OCI-LY7 (cell line): ENCODE measurements at regions not wholly inside any gene's neighbourhood (a gene's known extent, or its start where the extent isn't known, plus 50 kb on each side); places are given as distances from the start of the nearest gene placed in this dataset.

Experiments
- BruUV-seq: library from RNA; stranded (reverse); fragments of 400-500 nt; replicated peaks from 2 replicates; lab custom pipeline; 2021; lab: Mats Ljungman, UMichigan
- CTCF ChIA-PET: fragments of 300-600 bp; sonication (Branson Sonifier 250); formaldehyde crosslinking; loops from one replicate; lab custom pipeline; 2022; ENCODE audit warnings: antibody characterized with exemption; ENCODE audit not compliant: unreplicated experiment; lab: Charles Lee
- POLR2A ChIA-PET: fragments of 300-600 bp; sonication (Branson Sonifier 250); formaldehyde crosslinking; loops from one replicate; lab custom pipeline; 2022; ENCODE audit warnings: antibody characterized with exemption; lab: Charles Lee
- DNase-seq: peaks from one replicate; pipeline ENCODE4 v3.0.0-alpha.2; 2015; ENCODE audit warnings: low spot score
- H2AFZ ChIP-seq: fragments of 200-600 bp; sonication (generic), shearing (Covaris generic); 2 replicates; pipeline ENCODE4 v1.6.1; 2014; ENCODE audit warnings: mild to moderate bottlenecking, antibody characterized with exemption, low read length, moderate library complexity
- H3K27ac ChIP-seq: fragments of 200-600 bp; sonication (generic); 2 replicates; pipeline ENCODE4 v1.5.1; 2014; ENCODE audit warnings: mixed run types, low read depth, mild to moderate bottlenecking, moderate library complexity, low read length, inconsistent platforms; ENCODE audit not compliant: poor library complexity, severe bottlenecking
- H3K36me3 ChIP-seq: fragments of 200-600 bp; sonication (generic); 2 replicates; pipeline ENCODE4 v1.6.1; 2014; ENCODE audit warnings: mild to moderate bottlenecking, antibody characterized with exemption, low read length, moderate library complexity, mixed read lengths; ENCODE audit not compliant: insufficient read depth
- H3K4me1 ChIP-seq: fragments of 200-600 bp; sonication (generic); 2 replicates; pipeline ENCODE4 v1.5.1; 2014; ENCODE audit warnings: mild to moderate bottlenecking, low read length; ENCODE audit not compliant: insufficient read depth, poor library complexity, severe bottlenecking
- H3K4me2 ChIP-seq: fragments of 200-600 bp; sonication (generic); 2 replicates; pipeline ENCODE4 v1.6.1; 2014; ENCODE audit warnings: mild to moderate bottlenecking, low read length
- H3K4me3 ChIP-seq: fragments of 200-600 bp; sonication (generic); 2 replicates; pipeline ENCODE4 v1.5.1; 2014; ENCODE audit warnings: mild to moderate bottlenecking, low read depth, low read length; ENCODE audit not compliant: poor library complexity, severe bottlenecking
- H3K79me2 ChIP-seq: fragments of 200-600 bp; sonication (generic); 2 replicates; pipeline ENCODE4 v1.6.1; 2016; ENCODE audit warnings: low read depth, mild to moderate bottlenecking, low read length, moderate library complexity, mixed read lengths; ENCODE audit not compliant: insufficient read depth
- H3K9me2 ChIP-seq: fragments of 200-600 bp; sonication (generic); 2 replicates; pipeline ENCODE4 v1.6.1; 2016; ENCODE audit warnings: mild to moderate bottlenecking, low read length, mixed read lengths; ENCODE audit not compliant: insufficient read depth
- H3K9me3 ChIP-seq: fragments of 200-600 bp; sonication (generic); 2 replicates; pipeline ENCODE4 v1.6.1; 2014; ENCODE audit warnings: mild to moderate bottlenecking, mixed run types, low read length, mixed read lengths
- H4K20me1 ChIP-seq: fragments of 200-600 bp; sonication (generic); 2 replicates; pipeline ENCODE4 v1.6.1; 2014; ENCODE audit warnings: mild to moderate bottlenecking, antibody characterized with exemption, low read length, moderate library complexity, mixed read lengths; ENCODE audit not compliant: insufficient read depth
- CTCF ChIP-seq: fragments of 200-600 bp; sonication (generic); conservative IDR thresholded peaks from 2 replicates; pipeline ENCODE4 v1.5.1; 2014; ENCODE audit warnings: mild to moderate bottlenecking, antibody characterized with exemption, low read length, moderate library complexity, mixed read lengths
- EZH2phosphoT487 ChIP-seq: fragments of 200-600 bp; sonication (generic); IDR thresholded peaks from 2 replicates; pipeline ENCODE4 v1.6.1; 2018; ENCODE audit warnings: low read depth, borderline replicate concordance, mild to moderate bottlenecking, mixed run types, antibody characterized with exemption, low read length, moderate library complexity, mixed read lengths
- intact Hi-C: fragments of 100-400 bp; cut with micrococcal nuclease; formaldehyde crosslinking; loops from one replicate; pipeline ENCODE4 v1.10.0; 2022; ENCODE audit not compliant: unreplicated experiment

- BruUV-seq, result no TSS peak
- no peak overlapping the region for H2AFZ ChIP-seq
- H3K79me2 ChIP-seq, result no peaks in the 10 kb centered on the region
- DNase-seq, result no peak
- ChIA-PET POLR2A (interaction anchor here (0.5 kb wide), 1 partner anchor 306 kb away, joined by 3 read pairs; no protein-coding TSS in a partner anchor), CTCF (no interaction called here)
- H3K9me3 ChIP-seq, result no peaks in the 10 kb centered on the region
- H3K4me1 ChIP-seq, result no peaks in the 10 kb centered on the region
- no peak for TF ChIP-seq CTCF
- no peaks in the 10 kb centered on the region for H3K36me3 ChIP-seq
- no peaks in the 10 kb centered on the region for H3K9me2 ChIP-seq
- no peak overlapping the region for H3K4me3 ChIP-seq
- intact Hi-C loops, result no loop called here
- H3K27ac ChIP-seq, result no peak overlapping the region
- no peak overlapping the region for H3K4me2 ChIP-seq
- no peaks in the 10 kb centered on the region for H4K20me1 ChIP-seq
These were observed 77.2 kb upstream of the RAI14 start for GRCh38 chr5:34578962-34579361.

DNA sequence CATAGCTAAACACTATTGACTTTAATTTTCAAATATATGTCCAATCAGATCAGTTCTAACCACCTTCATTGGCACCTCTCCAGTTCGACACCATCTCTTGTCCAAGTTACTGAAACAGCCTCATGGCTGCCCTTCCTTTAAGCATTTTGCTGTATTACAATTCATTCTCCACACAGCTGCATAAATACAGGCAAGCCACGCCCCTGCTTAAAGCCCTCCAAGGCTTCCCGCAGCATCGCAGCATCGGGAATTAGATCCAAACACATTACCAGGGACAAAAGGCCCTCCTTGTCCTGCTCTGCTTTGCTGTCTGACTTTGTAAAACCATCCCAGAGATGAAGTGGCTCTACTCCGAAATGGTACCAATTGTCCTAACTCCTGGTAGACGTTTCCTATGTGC, 75.1 kb upstream of the RAI14 start:
- TF ChIP-seq CTCF (no peak), EZH2phosphoT487 (no peak)
- H3K9me2 ChIP-seq, result no peaks in the 10 kb centered on the region
- DNase-seq, result no peak
- no peaks in the 10 kb centered on the region for H3K9me3 ChIP-seq
- no peaks in the 10 kb centered on the region for H3K36me3 ChIP-seq
- CTCF ChIA-PET, result no interaction called here
- no peak overlapping the region for H3K4me3 ChIP-seq
- intact Hi-C loops, result no loop called here
- H3K4me2 ChIP-seq, result no peak overlapping the region
- POLR2A ChIA-PET, result no interaction called here
- no peaks in the 10 kb centered on the region for H3K79me2 ChIP-seq
- no peaks in the 10 kb centered on the region for H3K4me1 ChIP-seq
- no peak overlapping the region for H3K27ac ChIP-seq
- no TSS peak for BruUV-seq
- no peaks in the 10 kb centered on the region for H4K20me1 ChIP-seq
- no peak overlapping the region for H2AFZ ChIP-seq

GRCh38 chr5:34582371-34582770, 73.8 kb upstream of the RAI14 start:
- CTCF ChIA-PET, result no interaction called here
- no peak overlapping the region for H3K27ac ChIP-seq
- no peak overlapping the region for H2AFZ ChIP-seq
- DNase-seq, result no peak
- no peak overlapping the region for H3K4me3 ChIP-seq
- H3K36me3 ChIP-seq, result no peaks in the 10 kb centered on the region
- no peaks in the 10 kb centered on the region for H3K79me2 ChIP-seq
- TF ChIP-seq EZH2phosphoT487, result no peak
- no peak; the same call in 1 of the 2 replicates for TF ChIP-seq CTCF
- no peaks in the 10 kb centered on the region for H3K9me2 ChIP-seq
- POLR2A ChIA-PET, result no interaction called here
- H3K4me1 ChIP-seq, result no peaks in the 10 kb centered on the region
- BruUV-seq, result no TSS peak
- H4K20me1 ChIP-seq, result no peaks in the 10 kb centered on the region
- H3K9me3 ChIP-seq, result no peaks in the 10 kb centered on the region
- no peak overlapping the region for H3K4me2 ChIP-seq
- intact Hi-C loops, result no loop called here
